ENCODE measurements at regions not wholly inside any gene's neighbourhood (a gene's known extent, or its start where the extent isn't known, plus 50 kb on each side); places are given as distances from the start of the nearest gene placed in this dataset.
"Not testable (repeated sequence)": the region's sequence is repeated elsewhere in the genome, so short reads cannot be mapped to it uniquely, and the experiment has no call there.

GRCh38 chr6:58073263-58073662, 755.8 kb downstream of the PRIM2 start:
- ATAC-seq (no peak), DNase-seq (no peak)

- not testable (repeated sequence) for DNase-seq, ATAC-seq
Measured at GRCh38 chr6:58090067-58090466, 772.6 kb downstream of the PRIM2 start.

- not testable (repeated sequence) for DNase-seq, ATAC-seq
Measured at GRCh38 chr6:58097251-58097650, 779.8 kb downstream of the PRIM2 start.

GRCh38 chr6:58113960-58114359, 796.5 kb downstream of the PRIM2 start:
- DNase-seq, result no peak
- ATAC-seq, result no peak

- ATAC-seq, DNase-seq: not testable (repeated sequence)
Measured at GRCh38 chr6:58117162-58117561, 799.7 kb downstream of the PRIM2 start.

- ATAC-seq, DNase-seq: not testable (repeated sequence)
Measured at GRCh38 chr6:58121616-58122015, 804.2 kb downstream of the PRIM2 start.

GRCh38 chr6:58123770-58124169, 806.3 kb downstream of the PRIM2 start:
- DNase-seq, ATAC-seq: not testable (repeated sequence)

- DNase-seq, ATAC-seq: not testable (repeated sequence)
Measured at GRCh38 chr6:58128549-58128948, 811.1 kb downstream of the PRIM2 start.

GRCh38 chr6:58129098-58129497, 811.7 kb downstream of the PRIM2 start:
- not testable (repeated sequence) for ATAC-seq

GRCh38 chr6:58139746-58140145, 822.3 kb downstream of the PRIM2 start:
- not testable (repeated sequence) for ATAC-seq, DNase-seq

More at GRCh38 chr6:58129098-58129497, 811.7 kb downstream of the PRIM2 start:
- not testable (repeated sequence) for DNase-seq

- not testable (repeated sequence) for ATAC-seq, DNase-seq
Measured at GRCh38 chr6:58171025-58171424, 853.6 kb downstream of the PRIM2 start.

GRCh38 chr6:58181557-58182065, 864.2 kb downstream of the PRIM2 start:
- not testable (repeated sequence) for ATAC-seq, DNase-seq

- not testable (repeated sequence) for DNase-seq, ATAC-seq
Measured at GRCh38 chr6:58185300-58185699, 867.9 kb downstream of the PRIM2 start.

GRCh38 chr6:58193209-58193608, 875.8 kb downstream of the PRIM2 start:
- DNase-seq, ATAC-seq: not testable (repeated sequence)

GRCh38 chr6:58198301-58198700, 880.9 kb downstream of the PRIM2 start:
- DNase-seq, result no peak
- no peak for ATAC-seq

- not testable (repeated sequence) for DNase-seq, ATAC-seq
Measured at GRCh38 chr6:58237124-58237523, 919.7 kb downstream of the PRIM2 start.

- not testable (repeated sequence) for ATAC-seq, DNase-seq
Measured at GRCh38 chr6:58238421-58238820, 921.0 kb downstream of the PRIM2 start.

- ATAC-seq, DNase-seq: not testable (repeated sequence)
Measured at GRCh38 chr6:58257625-58258024, 940.2 kb downstream of the PRIM2 start.

GRCh38 chr6:58290177-58290576, 972.7 kb downstream of the PRIM2 start:
- ATAC-seq (no peak), DNase-seq (no peak)

GRCh38 chr6:58291319-58291718, 973.9 kb downstream of the PRIM2 start:
- not testable (repeated sequence) for DNase-seq, ATAC-seq

GRCh38 chr6:58307901-58308300, 990.5 kb downstream of the PRIM2 start:
- ATAC-seq, DNase-seq: not testable (repeated sequence)

GRCh38 chr6:58332108-58332507, 1014.7 kb downstream of the PRIM2 start:
- not testable (repeated sequence) for ATAC-seq, DNase-seq

- not testable (repeated sequence) for DNase-seq, ATAC-seq
Measured at GRCh38 chr6:58342287-58342686, 1024.9 kb downstream of the PRIM2 start.

GRCh38 chr6:58347534-58347933, 1030.1 kb downstream of the PRIM2 start:
- not testable (repeated sequence) for DNase-seq, ATAC-seq
